ENCODE measurements at regions not wholly inside any gene's neighbourhood (a gene's known extent, or its start where the extent isn't known, plus 50 kb on each side); places are given as distances from the start of the nearest gene placed in this dataset.

DNA sequence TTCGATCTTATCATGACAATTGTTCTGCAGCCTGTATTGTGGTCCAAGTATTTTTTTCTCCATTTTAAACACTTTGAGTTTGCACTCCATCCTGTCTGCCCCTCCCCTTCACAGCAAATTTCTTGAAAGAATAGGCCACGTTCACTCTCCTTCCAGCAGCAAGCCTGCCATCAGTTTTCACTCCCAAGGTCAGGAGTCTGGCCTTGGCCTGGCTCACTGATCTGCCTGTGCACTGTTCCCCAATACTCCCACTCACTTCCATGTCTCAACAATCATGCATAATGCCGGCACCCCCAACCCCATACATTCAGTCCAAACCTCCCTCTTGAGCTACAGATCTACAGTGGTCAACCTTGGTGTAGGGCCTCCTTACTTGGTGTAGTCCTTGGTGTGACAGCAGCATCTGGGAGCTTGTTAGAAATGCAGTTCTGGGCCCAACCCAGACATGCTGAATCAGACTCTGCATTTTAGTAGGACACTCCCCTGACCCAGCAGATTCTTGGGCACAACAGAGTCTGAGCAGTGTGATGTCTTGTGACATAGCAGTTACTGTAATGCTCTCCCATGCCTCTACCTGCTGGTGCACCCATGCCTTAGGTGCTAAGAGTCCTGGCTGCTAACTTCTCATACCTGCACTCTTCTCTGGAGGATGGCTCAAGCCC, 58.3 kb upstream of the XCR1 start:
- H3K9me3 Mint-ChIP-seq, result no peaks in the 10 kb centered on the region
- H3K36me3 Mint-ChIP-seq, result no peaks in the 10 kb centered on the region
- ATAC-seq (no peak), DNase-seq (ENCODE audit: low spot score) (no peak)
- H3K27ac Mint-ChIP-seq, result no peak overlapping the region
- ChIA-PET CTCF (interaction anchor here (0.8 to 4.7 kb wide), 5 partner anchors 77 to 288 kb away, joined by 3 to 18 read pairs (median 3); no protein-coding TSS in a partner anchor), POLR2A (no interaction called here)
- H3K4me3 Mint-ChIP-seq, result no peak overlapping the region
- no peak for TF ChIP-seq CREB1 (CRISPR knock-in tag; IDR thresholded peaks at IDR 0.05)
- TF ChIP-seq ZNF671 (CRISPR knock-in tag; IDR thresholded peaks at IDR 0.05), result no peak
- no peak for TF ChIP-seq GRHL2 (CRISPR knock-in tag; IDR thresholded peaks at IDR 0.05; ENCODE audit: insufficient replicate concordance, severe bottlenecking)
- TF ChIP-seq, protein P1, sequence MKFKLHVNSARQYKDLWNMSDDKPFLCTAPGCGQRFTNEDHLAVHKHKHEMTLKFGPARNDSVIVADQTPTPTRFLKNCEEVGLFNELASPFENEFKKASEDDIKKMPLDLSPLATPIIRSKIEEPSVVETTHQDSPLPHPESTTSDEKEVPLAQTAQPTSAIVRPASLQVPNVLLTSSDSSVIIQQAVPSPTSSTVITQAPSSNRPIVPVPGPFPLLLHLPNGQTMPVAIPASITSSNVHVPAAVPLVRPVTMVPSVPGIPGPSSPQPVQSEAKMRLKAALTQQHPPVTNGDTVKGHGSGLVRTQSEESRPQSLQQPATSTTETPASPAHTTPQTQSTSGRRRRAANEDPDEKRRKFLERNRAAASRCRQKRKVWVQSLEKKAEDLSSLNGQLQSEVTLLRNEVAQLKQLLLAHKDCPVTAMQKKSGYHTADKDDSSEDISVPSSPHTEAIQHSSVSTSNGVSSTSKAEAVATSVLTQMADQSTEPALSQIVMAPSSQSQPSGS (CRISPR knock-in tag; IDR thresholded peaks at IDR 0.05; ENCODE audit: borderline replicate concordance, low read depth), result no peak
- TF ChIP-seq JAZF1 (CRISPR knock-in tag; IDR thresholded peaks at IDR 0.05), result no peak
- TF ChIP-seq ESRRA (CRISPR knock-in tag; IDR thresholded peaks at IDR 0.05; ENCODE audit: borderline replicate concordance), result no peak
- TF ChIP-seq, protein P2, sequence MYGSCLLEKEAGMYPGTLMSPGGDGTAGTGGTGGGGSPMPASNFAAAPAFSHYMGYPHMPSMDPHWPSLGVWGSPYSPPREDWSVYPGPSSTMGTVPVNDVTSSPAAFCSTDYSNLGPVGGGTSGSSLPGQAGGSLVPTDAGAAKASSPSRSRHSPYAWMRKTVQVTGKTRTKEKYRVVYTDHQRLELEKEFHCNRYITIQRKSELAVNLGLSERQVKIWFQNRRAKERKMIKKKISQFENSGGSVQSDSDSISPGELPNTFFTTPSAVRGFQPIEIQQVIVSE (CRISPR knock-in tag; IDR thresholded peaks at IDR 0.05; ENCODE audit: borderline replicate concordance), result no peak
- TF ChIP-seq, protein P3, sequence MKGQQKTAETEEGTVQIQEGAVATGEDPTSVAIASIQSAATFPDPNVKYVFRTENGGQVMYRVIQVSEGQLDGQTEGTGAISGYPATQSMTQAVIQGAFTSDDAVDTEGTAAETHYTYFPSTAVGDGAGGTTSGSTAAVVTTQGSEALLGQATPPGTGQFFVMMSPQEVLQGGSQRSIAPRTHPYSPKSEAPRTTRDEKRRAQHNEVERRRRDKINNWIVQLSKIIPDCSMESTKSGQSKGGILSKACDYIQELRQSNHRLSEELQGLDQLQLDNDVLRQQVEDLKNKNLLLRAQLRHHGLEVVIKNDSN (CRISPR knock-in tag; IDR thresholded peaks at IDR 0.05), result no peak
- TF ChIP-seq, protein P4, sequence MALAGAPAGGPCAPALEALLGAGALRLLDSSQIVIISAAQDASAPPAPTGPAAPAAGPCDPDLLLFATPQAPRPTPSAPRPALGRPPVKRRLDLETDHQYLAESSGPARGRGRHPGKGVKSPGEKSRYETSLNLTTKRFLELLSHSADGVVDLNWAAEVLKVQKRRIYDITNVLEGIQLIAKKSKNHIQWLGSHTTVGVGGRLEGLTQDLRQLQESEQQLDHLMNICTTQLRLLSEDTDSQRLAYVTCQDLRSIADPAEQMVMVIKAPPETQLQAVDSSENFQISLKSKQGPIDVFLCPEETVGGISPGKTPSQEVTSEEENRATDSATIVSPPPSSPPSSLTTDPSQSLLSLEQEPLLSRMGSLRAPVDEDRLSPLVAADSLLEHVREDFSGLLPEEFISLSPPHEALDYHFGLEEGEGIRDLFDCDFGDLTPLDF (CRISPR knock-in tag; IDR thresholded peaks at IDR 0.05), result no peak
- TF ChIP-seq SOX15 (CRISPR knock-in tag; IDR thresholded peaks at IDR 0.05), result no peak
- TF ChIP-seq MYBL2 (CRISPR knock-in tag; IDR thresholded peaks at IDR 0.05), result no peak
- TF ChIP-seq, protein P5, sequence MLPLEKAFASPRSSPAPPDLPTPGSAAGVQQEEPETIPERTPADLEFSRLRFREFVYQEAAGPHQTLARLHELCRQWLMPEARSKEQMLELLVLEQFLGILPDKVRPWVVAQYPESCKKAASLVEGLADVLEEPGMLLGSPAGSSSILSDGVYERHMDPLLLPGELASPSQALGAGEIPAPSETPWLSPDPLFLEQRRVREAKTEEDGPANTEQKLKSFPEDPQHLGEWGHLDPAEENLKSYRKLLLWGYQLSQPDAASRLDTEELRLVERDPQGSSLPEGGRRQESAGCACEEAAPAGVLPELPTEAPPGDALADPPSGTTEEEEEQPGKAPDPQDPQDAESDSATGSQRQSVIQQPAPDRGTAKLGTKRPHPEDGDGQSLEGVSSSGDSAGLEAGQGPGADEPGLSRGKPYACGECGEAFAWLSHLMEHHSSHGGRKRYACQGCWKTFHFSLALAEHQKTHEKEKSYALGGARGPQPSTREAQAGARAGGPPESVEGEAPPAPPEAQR (CRISPR knock-in tag; IDR thresholded peaks at IDR 0.05), result no peak
- no peak for TF ChIP-seq TEAD4 (CRISPR knock-in tag; IDR thresholded peaks at IDR 0.05)
- TF ChIP-seq ZNF219 (CRISPR knock-in tag; IDR thresholded peaks at IDR 0.05; ENCODE audit: borderline replicate concordance), result no peak
- TF ChIP-seq, protein P6, sequence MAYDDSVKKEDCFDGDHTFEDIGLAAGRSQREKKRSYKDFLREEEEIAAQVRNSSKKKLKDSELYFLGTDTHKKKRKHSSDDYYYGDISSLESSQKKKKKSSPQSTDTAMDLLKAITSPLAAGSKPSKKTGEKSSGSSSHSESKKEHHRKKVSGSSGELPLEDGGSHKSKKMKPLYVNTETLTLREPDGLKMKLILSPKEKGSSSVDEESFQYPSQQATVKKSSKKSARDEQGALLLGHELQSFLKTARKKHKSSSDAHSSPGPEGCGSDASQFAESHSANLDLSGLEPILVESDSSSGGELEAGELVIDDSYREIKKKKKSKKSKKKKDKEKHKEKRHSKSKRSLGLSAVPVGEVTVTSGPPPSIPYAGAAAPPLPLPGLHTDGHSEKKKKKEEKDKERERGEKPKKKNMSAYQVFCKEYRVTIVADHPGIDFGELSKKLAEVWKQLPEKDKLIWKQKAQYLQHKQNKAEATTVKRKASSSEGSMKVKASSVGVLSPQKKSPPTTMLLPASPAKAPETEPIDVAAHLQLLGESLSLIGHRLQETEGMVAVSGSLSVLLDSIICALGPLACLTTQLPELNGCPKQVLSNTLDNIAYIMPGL (CRISPR knock-in tag; IDR thresholded peaks at IDR 0.05), result no peak
- TF ChIP-seq, protein P7, sequence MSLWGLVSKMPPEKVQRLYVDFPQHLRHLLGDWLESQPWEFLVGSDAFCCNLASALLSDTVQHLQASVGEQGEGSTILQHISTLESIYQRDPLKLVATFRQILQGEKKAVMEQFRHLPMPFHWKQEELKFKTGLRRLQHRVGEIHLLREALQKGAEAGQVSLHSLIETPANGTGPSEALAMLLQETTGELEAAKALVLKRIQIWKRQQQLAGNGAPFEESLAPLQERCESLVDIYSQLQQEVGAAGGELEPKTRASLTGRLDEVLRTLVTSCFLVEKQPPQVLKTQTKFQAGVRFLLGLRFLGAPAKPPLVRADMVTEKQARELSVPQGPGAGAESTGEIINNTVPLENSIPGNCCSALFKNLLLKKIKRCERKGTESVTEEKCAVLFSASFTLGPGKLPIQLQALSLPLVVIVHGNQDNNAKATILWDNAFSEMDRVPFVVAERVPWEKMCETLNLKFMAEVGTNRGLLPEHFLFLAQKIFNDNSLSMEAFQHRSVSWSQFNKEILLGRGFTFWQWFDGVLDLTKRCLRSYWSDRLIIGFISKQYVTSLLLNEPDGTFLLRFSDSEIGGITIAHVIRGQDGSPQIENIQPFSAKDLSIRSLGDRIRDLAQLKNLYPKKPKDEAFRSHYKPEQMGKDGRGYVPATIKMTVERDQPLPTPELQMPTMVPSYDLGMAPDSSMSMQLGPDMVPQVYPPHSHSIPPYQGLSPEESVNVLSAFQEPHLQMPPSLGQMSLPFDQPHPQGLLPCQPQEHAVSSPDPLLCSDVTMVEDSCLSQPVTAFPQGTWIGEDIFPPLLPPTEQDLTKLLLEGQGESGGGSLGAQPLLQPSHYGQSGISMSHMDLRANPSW (CRISPR knock-in tag; conservative IDR thresholded peaks at IDR 0.05; ENCODE audit: low read depth), result no peak
- TF ChIP-seq NR3C1 (CRISPR knock-in tag; conservative IDR thresholded peaks at IDR 0.05; ENCODE audit: low read depth), result no peak
- TF ChIP-seq, protein P8, sequence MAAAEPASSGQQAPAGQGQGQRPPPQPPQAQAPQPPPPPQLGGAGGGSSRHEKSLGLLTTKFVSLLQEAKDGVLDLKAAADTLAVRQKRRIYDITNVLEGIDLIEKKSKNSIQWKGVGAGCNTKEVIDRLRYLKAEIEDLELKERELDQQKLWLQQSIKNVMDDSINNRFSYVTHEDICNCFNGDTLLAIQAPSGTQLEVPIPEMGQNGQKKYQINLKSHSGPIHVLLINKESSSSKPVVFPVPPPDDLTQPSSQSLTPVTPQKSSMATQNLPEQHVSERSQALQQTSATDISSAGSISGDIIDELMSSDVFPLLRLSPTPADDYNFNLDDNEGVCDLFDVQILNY (CRISPR knock-in tag; IDR thresholded peaks at IDR 0.05), result no peak
- H3K4me1 Mint-ChIP-seq, result peaks cover 3% of the 10 kb centered on the region; the same call in 1 of the 2 replicates
- H3K27me3 Mint-ChIP-seq (ENCODE audit: low read depth), result no peaks in the 10 kb centered on the region; the same call in 1 of the 2 replicates
